OCI-LY7 (cell line): ENCODE measurements at regions not wholly inside any gene's neighbourhood (a gene's known extent, or its start where the extent isn't known, plus 50 kb on each side); places are given as distances from the start of the nearest gene placed in this dataset.

Source experiments
- BruUV-seq: library from RNA; stranded (reverse); fragments of 400-500 nt; replicated peaks from 2 replicates; lab custom pipeline; 2021; lab: Mats Ljungman, UMichigan
- CTCF ChIA-PET: fragments of 300-600 bp; sonication (Branson Sonifier 250); formaldehyde crosslinking; loops from one replicate; lab custom pipeline; 2022; ENCODE audit warnings: antibody characterized with exemption; ENCODE audit not compliant: unreplicated experiment; lab: Charles Lee
- POLR2A ChIA-PET: fragments of 300-600 bp; sonication (Branson Sonifier 250); formaldehyde crosslinking; loops from one replicate; lab custom pipeline; 2022; ENCODE audit warnings: antibody characterized with exemption; lab: Charles Lee
- DNase-seq: peaks from one replicate; pipeline ENCODE4 v3.0.0-alpha.2; 2015; ENCODE audit warnings: low spot score
- H2AFZ ChIP-seq: fragments of 200-600 bp; sonication (generic), shearing (Covaris generic); 2 replicates; pipeline ENCODE4 v1.6.1; 2014; ENCODE audit warnings: mild to moderate bottlenecking, antibody characterized with exemption, low read length, moderate library complexity
- H3K27ac ChIP-seq: fragments of 200-600 bp; sonication (generic); 2 replicates; pipeline ENCODE4 v1.5.1; 2014; ENCODE audit warnings: mixed run types, low read depth, mild to moderate bottlenecking, moderate library complexity, low read length, inconsistent platforms; ENCODE audit not compliant: poor library complexity, severe bottlenecking
- H3K36me3 ChIP-seq: fragments of 200-600 bp; sonication (generic); 2 replicates; pipeline ENCODE4 v1.6.1; 2014; ENCODE audit warnings: mild to moderate bottlenecking, antibody characterized with exemption, low read length, moderate library complexity, mixed read lengths; ENCODE audit not compliant: insufficient read depth
- H3K4me1 ChIP-seq: fragments of 200-600 bp; sonication (generic); 2 replicates; pipeline ENCODE4 v1.5.1; 2014; ENCODE audit warnings: mild to moderate bottlenecking, low read length; ENCODE audit not compliant: insufficient read depth, poor library complexity, severe bottlenecking
- H3K4me2 ChIP-seq: fragments of 200-600 bp; sonication (generic); 2 replicates; pipeline ENCODE4 v1.6.1; 2014; ENCODE audit warnings: mild to moderate bottlenecking, low read length
- H3K4me3 ChIP-seq: fragments of 200-600 bp; sonication (generic); 2 replicates; pipeline ENCODE4 v1.5.1; 2014; ENCODE audit warnings: mild to moderate bottlenecking, low read depth, low read length; ENCODE audit not compliant: poor library complexity, severe bottlenecking
- H3K79me2 ChIP-seq: fragments of 200-600 bp; sonication (generic); 2 replicates; pipeline ENCODE4 v1.6.1; 2016; ENCODE audit warnings: low read depth, mild to moderate bottlenecking, low read length, moderate library complexity, mixed read lengths; ENCODE audit not compliant: insufficient read depth
- H3K9me2 ChIP-seq: fragments of 200-600 bp; sonication (generic); 2 replicates; pipeline ENCODE4 v1.6.1; 2016; ENCODE audit warnings: mild to moderate bottlenecking, low read length, mixed read lengths; ENCODE audit not compliant: insufficient read depth
- H3K9me3 ChIP-seq: fragments of 200-600 bp; sonication (generic); 2 replicates; pipeline ENCODE4 v1.6.1; 2014; ENCODE audit warnings: mild to moderate bottlenecking, mixed run types, low read length, mixed read lengths
- H4K20me1 ChIP-seq: fragments of 200-600 bp; sonication (generic); 2 replicates; pipeline ENCODE4 v1.6.1; 2014; ENCODE audit warnings: mild to moderate bottlenecking, antibody characterized with exemption, low read length, moderate library complexity, mixed read lengths; ENCODE audit not compliant: insufficient read depth
- EZH2phosphoT487 ChIP-seq: fragments of 200-600 bp; sonication (generic); IDR thresholded peaks from 2 replicates; pipeline ENCODE4 v1.6.1; 2018; ENCODE audit warnings: low read depth, borderline replicate concordance, mild to moderate bottlenecking, mixed run types, antibody characterized with exemption, low read length, moderate library complexity, mixed read lengths
- intact Hi-C: fragments of 100-400 bp; cut with micrococcal nuclease; formaldehyde crosslinking; loops from one replicate; pipeline ENCODE4 v1.10.0; 2022; ENCODE audit not compliant: unreplicated experiment
- TF ChIP-seq, protein P1 (sequence below): fragments of 200-600 bp; sonication (generic); conservative IDR thresholded peaks from 2 replicates; pipeline ENCODE4 v1.5.1; 2014; ENCODE audit warnings: mild to moderate bottlenecking, antibody characterized with exemption, low read length, moderate library complexity, mixed read lengths

DNA sequence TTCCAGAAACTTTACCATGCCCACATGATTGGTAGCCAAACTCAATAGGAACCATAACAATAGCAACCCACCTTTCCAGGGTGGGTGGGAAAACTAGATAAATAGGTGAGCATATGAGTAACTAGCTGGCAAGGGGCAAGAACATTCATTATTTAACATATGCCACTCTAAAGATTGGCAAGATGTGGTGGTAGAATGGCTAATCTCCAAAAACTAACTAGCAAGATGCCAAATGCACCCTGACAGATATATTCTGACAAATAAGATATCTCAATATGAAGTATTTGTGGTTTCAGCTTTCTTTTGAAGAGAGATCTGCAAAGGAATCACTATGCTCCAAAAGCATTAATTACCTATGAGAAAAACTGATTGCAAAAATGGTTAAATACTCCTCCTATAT lies 895.6 kb downstream of the TLE1 start:
- Histone ChIP-seq H3K9me3 (no peaks in the 10 kb centered on the region), H2AFZ (no peak overlapping the region), H3K36me3 (no peaks in the 10 kb centered on the region), H3K4me2 (no peak overlapping the region), H3K79me2 (no peaks in the 10 kb centered on the region), H3K4me1 (no peaks in the 10 kb centered on the region), H3K9me2 (no peaks in the 10 kb centered on the region), H4K20me1 (no peaks in the 10 kb centered on the region), H3K4me3 (no peak overlapping the region), H3K27ac (no peak overlapping the region)
- POLR2A ChIA-PET, result no interaction called here
- intact Hi-C loops, result no loop called here
- no TSS peak for BruUV-seq
- CTCF ChIA-PET, result no interaction called here
- TF ChIP-seq, protein P1, sequence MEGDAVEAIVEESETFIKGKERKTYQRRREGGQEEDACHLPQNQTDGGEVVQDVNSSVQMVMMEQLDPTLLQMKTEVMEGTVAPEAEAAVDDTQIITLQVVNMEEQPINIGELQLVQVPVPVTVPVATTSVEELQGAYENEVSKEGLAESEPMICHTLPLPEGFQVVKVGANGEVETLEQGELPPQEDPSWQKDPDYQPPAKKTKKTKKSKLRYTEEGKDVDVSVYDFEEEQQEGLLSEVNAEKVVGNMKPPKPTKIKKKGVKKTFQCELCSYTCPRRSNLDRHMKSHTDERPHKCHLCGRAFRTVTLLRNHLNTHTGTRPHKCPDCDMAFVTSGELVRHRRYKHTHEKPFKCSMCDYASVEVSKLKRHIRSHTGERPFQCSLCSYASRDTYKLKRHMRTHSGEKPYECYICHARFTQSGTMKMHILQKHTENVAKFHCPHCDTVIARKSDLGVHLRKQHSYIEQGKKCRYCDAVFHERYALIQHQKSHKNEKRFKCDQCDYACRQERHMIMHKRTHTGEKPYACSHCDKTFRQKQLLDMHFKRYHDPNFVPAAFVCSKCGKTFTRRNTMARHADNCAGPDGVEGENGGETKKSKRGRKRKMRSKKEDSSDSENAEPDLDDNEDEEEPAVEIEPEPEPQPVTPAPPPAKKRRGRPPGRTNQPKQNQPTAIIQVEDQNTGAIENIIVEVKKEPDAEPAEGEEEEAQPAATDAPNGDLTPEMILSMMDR, result no peak
- no peak for TF ChIP-seq EZH2phosphoT487
- no peak for DNase-seq

DNA sequence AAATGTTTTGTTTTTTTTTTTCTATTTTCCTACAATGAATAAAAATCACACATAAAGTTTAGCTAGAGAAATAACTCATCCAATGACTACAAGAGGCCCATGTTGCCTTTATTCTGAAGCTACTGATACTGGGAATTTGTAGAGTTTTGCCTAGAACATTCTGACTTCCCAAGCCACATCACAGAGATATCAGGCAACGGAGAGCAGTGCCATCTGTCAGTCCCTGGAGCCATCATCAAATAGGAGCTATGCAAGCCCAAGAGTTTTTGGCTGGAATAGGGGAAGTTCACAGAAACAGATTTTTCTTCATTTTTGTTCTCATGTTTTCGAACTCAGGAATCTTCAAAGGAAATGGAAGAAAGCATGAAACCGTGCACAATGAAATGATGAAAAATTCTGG lies 896.6 kb downstream of the TLE1 start:
- intact Hi-C loops, result no loop called here
- CTCF ChIA-PET, result no interaction called here
- POLR2A ChIA-PET, result interaction anchor here (0.5 to 0.6 kb wide), 2 partner anchors 516 to 553 kb away, joined by 3 read pairs; no protein-coding TSS in a partner anchor
- no peak overlapping the region for H2AFZ ChIP-seq
- H3K36me3 ChIP-seq, result no peaks in the 10 kb centered on the region
- H3K9me2 ChIP-seq, result no peaks in the 10 kb centered on the region
- no peak for TF ChIP-seq EZH2phosphoT487
- TF ChIP-seq, protein P1, result no peak
- H3K79me2 ChIP-seq, result no peaks in the 10 kb centered on the region
- no TSS peak for BruUV-seq
- no peaks in the 10 kb centered on the region for H4K20me1 ChIP-seq
- no peak for DNase-seq
- no peaks in the 10 kb centered on the region for H3K4me1 ChIP-seq
- H3K27ac ChIP-seq, result no peak overlapping the region
- no peak overlapping the region for H3K4me2 ChIP-seq
- H3K9me3 ChIP-seq, result no peaks in the 10 kb centered on the region
- no peak overlapping the region for H3K4me3 ChIP-seq

DNA sequence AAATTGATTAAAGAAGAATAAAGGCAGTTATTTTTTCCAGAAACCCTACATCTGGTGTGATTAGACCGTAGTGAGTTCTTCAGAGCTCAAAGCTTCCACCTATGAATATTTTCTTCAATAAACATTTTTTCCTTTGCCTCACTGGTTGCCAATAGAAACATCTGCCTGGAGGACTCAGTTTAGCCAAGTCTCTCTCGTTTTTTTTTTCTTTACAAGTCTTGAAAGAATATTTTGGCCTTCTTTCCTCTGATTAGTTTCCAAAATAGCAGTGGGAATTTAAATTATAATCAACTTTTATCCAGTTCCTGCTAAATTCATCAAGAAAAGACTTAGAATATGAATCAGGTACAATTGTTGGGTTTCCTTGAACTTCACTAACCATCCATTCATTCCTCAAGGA lies 897.5 kb downstream of the TLE1 start:
- H3K79me2 ChIP-seq, result no peaks in the 10 kb centered on the region
- H3K9me2 ChIP-seq, result no peaks in the 10 kb centered on the region
- ChIA-PET POLR2A (interaction anchor here (0.7 kb wide), 1 partner anchor 1819 kb away, joined by 3 read pairs; no protein-coding TSS in a partner anchor), CTCF (no interaction called here)
- no TSS peak for BruUV-seq
- intact Hi-C loops, result no loop called here
- H3K27ac ChIP-seq, result no peak overlapping the region
- H3K36me3 ChIP-seq, result no peaks in the 10 kb centered on the region
- no peaks in the 10 kb centered on the region for H3K9me3 ChIP-seq
- no peak overlapping the region for H3K4me3 ChIP-seq
- TF ChIP-seq, protein P1, result no peak
- no peak for TF ChIP-seq EZH2phosphoT487
- H3K4me2 ChIP-seq, result no peak overlapping the region
- H2AFZ ChIP-seq, result no peak overlapping the region
- no peaks in the 10 kb centered on the region for H3K4me1 ChIP-seq
- no peak for DNase-seq
- no peaks in the 10 kb centered on the region for H4K20me1 ChIP-seq
